K562 (cell line): ENCODE measurements at regions not wholly inside any gene's neighbourhood (a gene's known extent, or its start where the extent isn't known, plus 50 kb on each side); places are given as distances from the start of the nearest gene placed in this dataset.

ENCODE experiments used
- CBX5 ChIP-seq: IDR thresholded peaks from 2 replicates; pipeline ENCODE4 v1.6.1; 2014; ENCODE audit warnings: low read depth, borderline replicate concordance
- EHMT2 ChIP-seq: fragments of 450-650 bp; IDR thresholded peaks from 2 replicates; pipeline ENCODE4 v1.6.1; 2018; ENCODE audit warnings: antibody characterized with exemption
- ELK1 ChIP-seq: sonication (generic); formaldehyde crosslinking; IDR thresholded peaks from 2 replicates; pipeline ENCODE4 v1.8.1; 2022; ENCODE audit warnings: missing genetic modification reagents
- GABPB1 ChIP-seq: sonication (generic); formaldehyde crosslinking; IDR thresholded peaks from 2 replicates; pipeline ENCODE4 v1.8.0; 2022; ENCODE audit warnings: mild to moderate bottlenecking, missing genetic modification reagents
- HMGN3 ChIP-seq: IDR thresholded peaks from 2 replicates; pipeline ENCODE4 v1.6.1; 2011; ENCODE audit warnings: borderline replicate concordance, low read depth, mild to moderate bottlenecking, mixed read lengths, low read length; ENCODE audit not compliant: insufficient read length; ENCODE audit errors: extremely low read depth
- HNRNPUL1 ChIP-seq: fragments of 200-400 bp; formaldehyde crosslinking; IDR thresholded peaks from 2 replicates; pipeline ENCODE4 v1.6.1; 2017; ENCODE audit warnings: low read length
- POLR2G ChIP-seq: fragments of 200-400 bp; formaldehyde crosslinking; IDR thresholded peaks from 2 replicates; pipeline ENCODE4 v1.6.1; 2017; ENCODE audit warnings: low read depth, mild to moderate bottlenecking, antibody characterized with exemption, low read length, moderate library complexity
- SP1 ChIP-seq: sonication (generic); formaldehyde crosslinking; IDR thresholded peaks from 2 replicates; pipeline ENCODE4 v1.8.1; 2022; ENCODE audit warnings: mild to moderate bottlenecking, missing genetic modification reagents
- TAF7 ChIP-seq: fragments of 450-650 bp; IDR thresholded peaks from 2 replicates; pipeline ENCODE4 v1.6.1; 2016; ENCODE audit warnings: missing genetic modification characterization, missing compliant biosample characterization
- ZBTB43 ChIP-seq: sonication (generic); formaldehyde crosslinking; IDR thresholded peaks from 2 replicates; pipeline ENCODE4 v1.8.0; 2023; ENCODE audit warnings: mild to moderate bottlenecking, missing genetic modification reagents
- ZNF282 ChIP-seq: sonication (generic); formaldehyde crosslinking; IDR thresholded peaks from 2 replicates; pipeline ENCODE4 v1.8.1; 2023; ENCODE audit warnings: missing genetic modification reagents
- ZNF436 ChIP-seq: fragments of 250-450, 450-650 bp; sonication (Bioruptor Pico); formaldehyde crosslinking; IDR thresholded peaks from 2 replicates; pipeline ENCODE4 v1.7.0; 2020; ENCODE audit warnings: mild to moderate bottlenecking
- ZNF589 ChIP-seq: fragments of 200-800 bp; sonication (Bioruptor generic); IDR thresholded peaks from 2 replicates; pipeline ENCODE4 v1.6.1; 2016; ENCODE audit warnings: low read depth, missing genetic modification characterization, missing compliant biosample characterization
- ZNF764 ChIP-seq: fragments of 250-450 bp; sonication (Bioruptor Pico); IDR thresholded peaks from 2 replicates; pipeline ENCODE4 v1.4.0; 2020; ENCODE audit warnings: low read depth, mild to moderate bottlenecking, moderate library complexity
- TF ChIP-seq, protein P1 (sequence below), 2 experiments: fragments of 450-650 bp in 1 of 2; sonication (generic) in 1 of 2; formaldehyde crosslinking in 1 of 2; IDR thresholded peaks in 1 of 2; conservative IDR thresholded peaks in 1 of 2; 2 replicates each; pipeline versions ENCODE4 v1.6.1 to v1.8.1; 2016 to 2023; ENCODE audit warnings: mild to moderate bottlenecking in 2 of 2, moderate library complexity in 2 of 2, inconsistent platforms in 1 of 2, missing genetic modification reagents in 1 of 2
- TF ChIP-seq, protein P2 (sequence below), 2 experiments: fragments of 450-650 bp; IDR thresholded peaks; 2 replicates each; pipeline ENCODE4 v1.6.1; 2018; ENCODE audit warnings: mild to moderate bottlenecking in 2 of 2, low read depth in 1 of 2; ENCODE audit not compliant: partially characterized antibody in 2 of 2

DNA sequence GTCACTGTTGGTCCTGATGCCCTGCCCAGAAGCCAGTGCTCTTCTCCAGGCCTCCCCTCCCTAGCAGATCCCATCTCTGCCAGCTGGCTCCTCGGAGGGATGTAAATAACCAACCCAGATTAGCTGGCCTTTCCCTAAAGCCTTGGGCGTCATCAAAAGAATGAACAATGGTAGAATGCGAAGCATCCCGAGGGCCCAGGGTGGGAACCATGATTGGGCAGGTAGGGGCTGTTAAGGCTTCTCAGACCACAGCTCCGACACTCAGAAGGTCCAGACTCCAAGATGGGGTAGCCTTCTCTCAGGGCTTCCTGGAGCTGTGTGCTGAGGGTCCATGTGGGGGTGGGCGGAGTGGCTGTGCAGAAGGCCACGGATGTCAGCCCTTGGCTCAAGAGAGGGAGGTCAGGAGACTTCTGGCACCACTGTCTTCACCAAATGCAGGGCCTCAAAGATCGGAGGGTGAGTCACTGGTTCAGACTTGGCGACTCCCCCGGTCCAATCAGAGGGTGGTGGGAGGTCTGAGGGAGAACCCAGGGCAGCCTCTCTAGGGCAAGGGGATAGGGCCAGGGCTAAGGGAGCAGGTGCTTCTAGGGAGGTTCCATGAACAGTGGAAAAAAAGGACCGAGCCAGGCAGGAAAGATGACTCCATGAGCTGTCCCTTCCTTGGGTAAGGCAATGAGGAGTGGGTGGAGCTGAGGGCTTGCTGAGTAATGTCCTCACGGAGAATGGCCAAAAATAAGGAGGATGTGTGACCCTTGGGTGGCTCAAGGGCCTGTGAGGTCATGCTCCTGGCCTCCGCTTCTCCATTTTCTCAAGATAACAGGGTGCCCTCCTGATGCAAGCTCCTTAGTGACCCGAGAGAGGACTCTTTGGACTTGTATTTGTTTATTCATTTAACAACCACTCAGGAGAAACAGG lies 58.4 kb upstream of the EPS8L3 start (continued):
- TF ChIP-seq, protein P1, sequence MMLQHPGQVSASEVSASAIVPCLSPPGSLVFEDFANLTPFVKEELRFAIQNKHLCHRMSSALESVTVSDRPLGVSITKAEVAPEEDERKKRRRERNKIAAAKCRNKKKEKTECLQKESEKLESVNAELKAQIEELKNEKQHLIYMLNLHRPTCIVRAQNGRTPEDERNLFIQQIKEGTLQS (IDR thresholded peaks at IDR 0.05) = peak; percentile 96
- TF ChIP-seq, protein P1 (CRISPR knock-in tag; conservative IDR thresholded peaks at IDR 0.05) = no peak
- TF ChIP-seq CBX5 = 0 out of 2 replicates have a peak, but pooled peaks have one; percentile 0
- TF ChIP-seq HMGN3 = no peak
- TF ChIP-seq ZBTB43 (CRISPR knock-in tag) = no peak
- TF ChIP-seq ZNF282 (CRISPR knock-in tag) = no peak
- TF ChIP-seq ELK1 (CRISPR knock-in tag) = no peak
- TF ChIP-seq SP1 (CRISPR knock-in tag) = peak; percentile 52
- TF ChIP-seq HNRNPUL1 = no peak
- peak; percentile 44 for TF ChIP-seq TAF7 (tag)
- no peak for TF ChIP-seq ZNF436 (CRISPR knock-in tag)
- TF ChIP-seq POLR2G = peak; percentile 41; the same call in 1 of the 2 replicates
- peak; percentile 97 for TF ChIP-seq ZNF589 (CRISPR knock-in tag)
- TF ChIP-seq, protein P2, sequence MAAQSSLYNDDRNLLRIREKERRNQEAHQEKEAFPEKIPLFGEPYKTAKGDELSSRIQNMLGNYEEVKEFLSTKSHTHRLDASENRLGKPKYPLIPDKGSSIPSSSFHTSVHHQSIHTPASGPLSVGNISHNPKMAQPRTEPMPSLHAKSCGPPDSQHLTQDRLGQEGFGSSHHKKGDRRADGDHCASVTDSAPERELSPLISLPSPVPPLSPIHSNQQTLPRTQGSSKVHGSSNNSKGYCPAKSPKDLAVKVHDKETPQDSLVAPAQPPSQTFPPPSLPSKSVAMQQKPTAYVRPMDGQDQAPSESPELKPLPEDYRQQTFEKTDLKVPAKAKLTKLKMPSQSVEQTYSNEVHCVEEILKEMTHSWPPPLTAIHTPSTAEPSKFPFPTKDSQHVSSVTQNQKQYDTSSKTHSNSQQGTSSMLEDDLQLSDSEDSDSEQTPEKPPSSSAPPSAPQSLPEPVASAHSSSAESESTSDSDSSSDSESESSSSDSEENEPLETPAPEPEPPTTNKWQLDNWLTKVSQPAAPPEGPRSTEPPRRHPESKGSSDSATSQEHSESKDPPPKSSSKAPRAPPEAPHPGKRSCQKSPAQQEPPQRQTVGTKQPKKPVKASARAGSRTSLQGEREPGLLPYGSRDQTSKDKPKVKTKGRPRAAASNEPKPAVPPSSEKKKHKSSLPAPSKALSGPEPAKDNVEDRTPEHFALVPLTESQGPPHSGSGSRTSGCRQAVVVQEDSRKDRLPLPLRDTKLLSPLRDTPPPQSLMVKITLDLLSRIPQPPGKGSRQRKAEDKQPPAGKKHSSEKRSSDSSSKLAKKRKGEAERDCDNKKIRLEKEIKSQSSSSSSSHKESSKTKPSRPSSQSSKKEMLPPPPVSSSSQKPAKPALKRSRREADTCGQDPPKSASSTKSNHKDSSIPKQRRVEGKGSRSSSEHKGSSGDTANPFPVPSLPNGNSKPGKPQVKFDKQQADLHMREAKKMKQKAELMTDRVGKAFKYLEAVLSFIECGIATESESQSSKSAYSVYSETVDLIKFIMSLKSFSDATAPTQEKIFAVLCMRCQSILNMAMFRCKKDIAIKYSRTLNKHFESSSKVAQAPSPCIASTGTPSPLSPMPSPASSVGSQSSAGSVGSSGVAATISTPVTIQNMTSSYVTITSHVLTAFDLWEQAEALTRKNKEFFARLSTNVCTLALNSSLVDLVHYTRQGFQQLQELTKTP (IDR thresholded peaks at IDR 0.05; ENCODE audit: low read depth in 1 of 2, partially characterized antibody in 2 of 2) = peak in 1 of 2 experiments; percentile 45
- no peak; the same call in 1 of the 2 replicates for TF ChIP-seq EHMT2
- no peak; the same call in 1 of the 2 replicates for TF ChIP-seq GABPB1 (CRISPR knock-in tag)
- TF ChIP-seq ZNF764 = no peak
